Uterus (tissue), 2 donors: ENCODE measurements at regions not wholly inside any gene's neighbourhood (a gene's known extent, or its start where the extent isn't known, plus 50 kb on each side); places are given as distances from the start of the nearest gene placed in this dataset.

Experiments
- CTCF ChIP-seq, 4 experiments: fragments of 200-600 bp in 2 of 4; fragments of 450-650 bp in 2 of 4; sonication (generic) in 2 of 4; IDR thresholded peaks; one replicate each; pipeline ENCODE4 v1.5.1; 2016 to 2019; ENCODE audit warnings: antibody characterized with exemption in 4 of 4, mild to moderate bottlenecking in 2 of 4, moderate library complexity in 1 of 4
- POLR2A ChIP-seq, 2 donors: fragments of 450-650 bp; IDR thresholded peaks; one replicate each; pipeline ENCODE4 v1.6.1; 2016; ENCODE audit warnings: antibody characterized with exemption in 2 of 2, mild to moderate bottlenecking in 1 of 2, moderate library complexity in 1 of 2

DNA sequence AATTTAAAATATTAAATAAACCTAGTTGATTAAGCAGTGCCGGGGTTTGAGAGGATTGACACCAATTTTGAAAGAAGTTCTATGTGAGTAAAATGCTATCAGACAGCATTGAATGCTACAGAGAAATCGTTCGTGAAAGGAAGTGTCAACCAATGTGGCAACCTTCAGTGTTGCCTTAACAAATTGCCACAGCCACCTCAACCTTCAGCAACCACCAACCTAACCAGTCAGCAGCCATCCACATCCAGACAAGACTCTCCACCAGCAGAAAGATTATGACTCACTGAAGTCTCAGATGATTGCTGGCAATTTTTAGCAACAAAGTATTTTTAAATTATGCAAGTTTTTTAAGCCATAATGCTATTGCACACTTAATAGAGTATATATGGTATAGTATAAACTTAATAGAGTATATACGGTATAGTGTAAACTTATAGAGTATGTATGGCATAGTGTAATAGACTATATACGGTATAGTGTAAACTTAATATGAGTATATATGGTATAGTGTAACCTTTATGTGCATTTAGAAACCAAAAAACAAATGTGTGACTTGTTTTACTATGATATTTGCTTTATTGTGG is 65.3 kb upstream of the ID4 start:
- TF ChIP-seq POLR2A (IDR thresholded peaks at IDR 0.05) (no peak), CTCF (IDR thresholded peaks at IDR 0.05) (no peak)
